Activated naive CD8-positive, alpha-beta T cell (primary cell): ENCODE measurements at regions not wholly inside any gene's neighbourhood (a gene's known extent, or its start where the extent isn't known, plus 50 kb on each side); places are given as distances from the start of the nearest gene placed in this dataset.

Experiments
- H3K27ac Mint-ChIP-seq: one replicate; pipeline ENCODE4 v1.8.0; 2021; ENCODE audit warnings: mixed read lengths
- H3K27me3 Mint-ChIP-seq: one replicate; pipeline ENCODE4 v1.8.0; 2021; ENCODE audit warnings: mixed read lengths
- H3K36me3 Mint-ChIP-seq: one replicate; pipeline ENCODE4 v1.8.0; 2021; ENCODE audit warnings: mixed read lengths
- H3K4me1 Mint-ChIP-seq: one replicate; pipeline ENCODE4 v1.8.0; 2021; ENCODE audit warnings: low read depth, mixed read lengths
- H3K4me3 Mint-ChIP-seq: one replicate; pipeline ENCODE4 v1.8.0; 2021; ENCODE audit warnings: mild to moderate bottlenecking, mixed read lengths
- H3K9me3 Mint-ChIP-seq: one replicate; pipeline ENCODE4 v1.8.0; 2021; ENCODE audit warnings: low read depth, mixed read lengths

DNA sequence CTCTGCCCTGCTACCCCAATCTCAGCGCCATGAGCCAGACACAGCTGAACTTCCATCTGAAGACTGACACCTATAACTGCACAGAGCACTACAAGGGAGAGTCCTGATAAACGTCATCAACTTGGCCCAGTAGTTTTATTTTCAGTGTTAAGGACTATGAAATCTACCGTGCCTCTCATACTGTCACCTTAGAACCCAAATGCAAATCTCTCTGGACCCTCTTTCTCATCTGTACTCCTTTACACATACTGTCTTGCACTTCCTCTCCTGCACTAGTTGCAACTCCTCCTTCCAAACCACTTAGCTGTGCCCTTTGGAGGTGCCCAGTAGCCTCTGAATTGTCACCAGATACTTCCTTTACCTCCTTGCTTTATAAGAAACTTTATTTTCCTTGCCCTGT lies 420.2 kb upstream of the CNKSR2 start:
- Mint-ChIP-seq H3K27me3 (no peaks in the 10 kb centered on the region), H3K36me3 (no peaks in the 10 kb centered on the region), H3K4me3 (no peak overlapping the region), H3K9me3 (no peaks in the 10 kb centered on the region), H3K4me1 (no peaks in the 10 kb centered on the region), H3K27ac (no peak overlapping the region)

DNA sequence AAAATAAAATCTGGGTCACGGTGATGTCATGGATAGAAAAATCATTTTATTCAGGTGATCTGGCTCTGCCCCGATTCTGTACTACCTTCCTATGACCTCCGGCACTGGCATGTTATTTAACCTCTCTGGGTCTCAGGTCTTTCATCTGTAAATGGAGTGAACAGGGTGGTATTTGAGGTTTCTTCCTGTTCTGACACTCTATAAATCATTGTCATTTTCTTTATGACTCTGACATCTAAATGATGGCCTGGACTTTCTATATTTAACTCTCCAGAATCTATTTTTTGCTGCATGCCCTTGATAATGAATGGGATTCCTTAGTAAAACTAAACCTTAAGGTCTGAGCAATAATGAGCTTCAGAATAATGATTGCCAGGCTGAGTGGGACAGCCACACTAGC lies 422.0 kb upstream of the CNKSR2 start:
- Mint-ChIP-seq H3K27me3 (no peaks in the 10 kb centered on the region), H3K36me3 (no peaks in the 10 kb centered on the region), H3K4me3 (no peak overlapping the region), H3K27ac (no peak overlapping the region), H3K9me3 (no peaks in the 10 kb centered on the region), H3K4me1 (peaks cover 2% of the 10 kb centered on the region)

DNA sequence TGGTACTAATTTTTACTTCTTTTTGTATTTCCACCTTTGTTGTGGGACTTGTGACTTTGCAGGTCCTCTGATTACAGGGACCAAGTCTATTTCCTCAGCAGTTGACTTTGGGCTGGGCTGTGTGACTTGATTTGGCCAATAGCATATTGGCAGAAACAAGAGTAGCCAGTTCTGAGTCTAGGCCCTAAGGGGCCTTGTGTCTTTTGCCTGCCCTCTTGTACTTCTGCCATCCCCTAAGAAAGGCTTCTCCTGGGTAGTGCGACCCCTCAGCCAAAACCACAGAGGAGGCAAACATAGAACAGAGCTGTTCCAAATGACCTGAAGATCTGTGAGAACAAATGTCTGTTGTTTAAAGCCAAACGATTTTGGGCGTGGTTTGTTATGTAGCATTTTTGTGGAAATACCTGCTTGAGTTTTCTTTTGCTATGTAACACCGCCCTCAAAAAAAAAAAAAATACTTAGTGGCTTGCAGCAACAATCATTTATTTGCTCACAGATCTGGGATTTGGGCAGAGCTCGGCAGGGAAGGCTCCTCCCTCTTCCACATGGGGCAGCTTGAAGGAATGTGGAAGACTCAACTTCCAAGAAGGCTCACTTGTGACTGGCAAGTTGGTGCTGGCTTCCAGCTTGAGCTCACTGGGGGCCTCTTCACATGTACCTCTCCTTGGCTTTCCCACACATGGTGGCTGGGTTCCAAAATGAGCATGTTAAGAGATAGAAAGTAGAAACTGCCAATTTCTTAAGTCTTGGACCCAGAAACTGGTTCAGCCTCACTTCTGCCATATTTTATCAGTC lies 423.0 kb upstream of the CNKSR2 start:
- H3K4me3 Mint-ChIP-seq: no peak overlapping the region
- H3K27ac Mint-ChIP-seq: no peak overlapping the region
- peaks cover 2% of the 10 kb centered on the region for H3K4me1 Mint-ChIP-seq
- H3K9me3 Mint-ChIP-seq: no peaks in the 10 kb centered on the region
- H3K36me3 Mint-ChIP-seq: no peaks in the 10 kb centered on the region
- no peaks in the 10 kb centered on the region for H3K27me3 Mint-ChIP-seq

DNA sequence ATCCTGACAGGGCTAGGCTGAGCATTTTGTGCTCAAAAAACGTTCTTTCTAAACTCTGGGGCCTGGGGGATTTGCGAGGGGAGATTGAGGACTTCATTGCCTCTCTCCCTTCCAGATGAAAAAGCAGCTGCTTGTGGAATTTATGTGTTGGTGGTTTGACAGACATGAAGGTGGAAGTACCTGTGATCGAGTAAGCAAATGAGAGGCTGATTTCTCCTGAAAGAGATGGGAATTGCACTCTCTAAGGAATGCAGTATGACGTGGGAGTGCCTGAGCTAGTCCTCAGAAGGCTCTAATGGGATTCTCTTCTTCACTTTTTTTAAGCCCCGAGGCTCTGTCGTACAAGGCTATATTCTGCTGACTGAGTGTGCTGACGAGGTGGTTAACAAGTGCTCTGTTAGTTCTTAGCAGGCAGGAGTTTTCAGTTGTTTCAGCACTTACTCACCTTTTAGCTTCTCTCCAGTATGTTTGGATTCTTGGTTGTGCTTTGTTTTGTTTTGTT lies 426.8 kb upstream of the CNKSR2 start:
- Mint-ChIP-seq H3K36me3 (no peaks in the 10 kb centered on the region), H3K9me3 (no peaks in the 10 kb centered on the region), H3K27me3 (peaks cover 2% of the 10 kb centered on the region), H3K27ac (no peak overlapping the region), H3K4me3 (no peak overlapping the region), H3K4me1 (peaks cover 2% of the 10 kb centered on the region)

DNA sequence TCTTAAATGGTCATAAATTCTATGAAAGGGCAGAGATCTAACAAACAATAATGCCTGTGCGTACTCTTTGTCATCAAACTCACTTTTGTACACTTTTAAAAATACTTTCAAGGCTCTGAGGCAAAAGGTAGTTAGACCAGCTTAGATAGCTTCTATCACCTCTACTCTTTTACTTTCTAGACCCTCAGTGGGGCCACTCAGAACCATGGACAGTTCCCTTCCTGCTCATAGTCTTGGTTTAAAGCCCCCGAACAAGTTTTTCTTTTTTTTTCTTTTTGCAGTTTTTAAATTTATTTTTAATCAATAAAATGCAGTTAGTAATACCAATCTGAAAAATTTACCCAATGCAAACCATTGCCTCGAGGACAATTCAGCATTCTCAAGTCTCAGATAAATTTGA lies 460.5 kb upstream of the CNKSR2 start:
- H3K27ac Mint-ChIP-seq: no peak overlapping the region
- peaks cover 3% of the 10 kb centered on the region for H3K9me3 Mint-ChIP-seq
- no peak overlapping the region for H3K4me3 Mint-ChIP-seq
- H3K27me3 Mint-ChIP-seq: peaks cover 1% of the 10 kb centered on the region
- no peaks in the 10 kb centered on the region for H3K36me3 Mint-ChIP-seq
- H3K4me1 Mint-ChIP-seq: no peaks in the 10 kb centered on the region

DNA sequence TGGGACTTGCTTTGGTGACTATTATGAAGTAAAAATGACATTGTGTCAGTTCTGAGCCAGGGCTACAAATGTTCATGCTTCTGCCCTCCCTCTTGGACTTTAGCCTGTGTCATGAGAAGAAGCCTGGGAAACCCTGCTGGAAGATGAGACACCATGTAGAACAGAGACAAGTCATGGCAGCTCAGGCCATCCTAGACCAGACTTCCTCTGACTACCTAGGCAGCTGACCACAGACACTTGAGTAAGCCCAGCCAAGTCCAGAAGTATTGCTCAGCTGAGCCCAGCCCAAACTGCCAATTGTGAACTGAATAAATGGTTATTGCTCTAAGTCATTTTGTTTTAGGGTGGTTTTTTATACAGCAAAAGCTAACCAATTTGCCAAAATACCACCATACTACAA lies 467.6 kb upstream of the CNKSR2 start:
- Mint-ChIP-seq H3K27me3 (peaks cover 3% of the 10 kb centered on the region), H3K9me3 (no peaks in the 10 kb centered on the region), H3K36me3 (no peaks in the 10 kb centered on the region), H3K4me1 (no peaks in the 10 kb centered on the region), H3K4me3 (no peak overlapping the region), H3K27ac (no peak overlapping the region)

DNA sequence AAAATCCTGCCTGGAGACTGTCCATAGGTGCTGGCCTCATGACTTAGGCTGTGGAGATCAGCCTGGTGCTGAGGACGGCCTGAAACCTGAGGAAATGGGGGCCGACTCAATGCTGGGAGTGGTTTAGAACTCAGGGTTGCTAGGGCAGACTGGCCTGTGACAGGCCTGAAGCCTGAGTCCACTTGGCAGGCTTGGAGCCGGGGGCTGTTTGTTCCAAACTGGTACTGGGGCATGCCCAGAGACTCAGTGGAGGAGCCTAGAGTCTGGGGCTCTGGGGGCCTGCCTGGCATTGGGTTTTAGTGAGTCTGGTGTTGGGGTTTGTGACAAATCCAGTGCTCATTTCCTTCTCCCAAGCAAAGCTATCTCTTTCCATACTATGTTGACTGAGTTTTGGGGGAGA lies 489.7 kb upstream of the CNKSR2 start:
- no peaks in the 10 kb centered on the region for H3K27me3 Mint-ChIP-seq
- no peak overlapping the region for H3K27ac Mint-ChIP-seq
- H3K9me3 Mint-ChIP-seq: no peaks in the 10 kb centered on the region
- no peaks in the 10 kb centered on the region for H3K4me1 Mint-ChIP-seq
- no peaks in the 10 kb centered on the region for H3K36me3 Mint-ChIP-seq
- H3K4me3 Mint-ChIP-seq: no peak overlapping the region

DNA sequence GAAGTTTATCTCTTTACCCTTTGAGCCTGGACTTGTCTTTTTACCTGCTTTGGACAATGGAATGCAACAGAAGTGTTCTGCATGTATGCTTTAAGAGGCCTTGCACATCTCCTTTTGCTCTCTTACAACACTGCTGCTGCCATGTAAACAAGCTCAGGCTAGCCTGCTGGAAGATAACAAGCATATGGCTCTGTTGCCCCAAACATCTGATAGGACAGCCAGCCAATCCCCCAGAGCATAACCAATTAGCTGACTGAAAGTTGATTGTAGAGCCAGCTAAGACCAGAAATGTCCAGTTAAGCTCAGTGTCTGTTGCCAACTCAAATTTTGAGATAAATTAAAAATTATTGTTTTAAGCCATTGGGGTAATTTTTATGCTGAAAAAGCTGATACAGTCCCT lies 510.6 kb upstream of the CNKSR2 start:
- Mint-ChIP-seq H3K4me3 (no peak overlapping the region), H3K27me3 (no peaks in the 10 kb centered on the region), H3K27ac (no peak overlapping the region), H3K36me3 (no peaks in the 10 kb centered on the region), H3K9me3 (no peaks in the 10 kb centered on the region), H3K4me1 (no peaks in the 10 kb centered on the region)

DNA sequence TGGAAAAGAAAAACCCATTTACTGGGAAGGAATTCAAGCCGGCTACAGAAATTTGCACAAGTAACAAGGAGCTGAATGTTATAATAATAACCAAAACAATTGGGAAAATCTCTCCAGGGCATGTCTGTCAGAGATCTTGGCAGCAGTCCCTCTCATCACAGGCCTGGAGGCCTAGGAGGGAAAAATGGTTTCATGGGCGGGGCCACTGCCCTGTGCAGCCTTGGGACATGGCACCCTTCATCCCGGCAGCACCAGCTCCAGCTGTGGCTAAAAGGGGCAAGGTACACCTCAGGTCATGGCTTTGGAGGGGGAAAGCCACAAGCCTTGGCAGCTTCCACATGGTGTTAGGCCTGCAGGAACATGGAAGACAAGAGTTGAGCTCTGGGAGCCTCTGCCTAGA lies 513.1 kb upstream of the CNKSR2 start:
- Mint-ChIP-seq H3K4me1 (no peaks in the 10 kb centered on the region), H3K27ac (no peak overlapping the region), H3K36me3 (no peaks in the 10 kb centered on the region), H3K27me3 (no peaks in the 10 kb centered on the region), H3K4me3 (no peak overlapping the region), H3K9me3 (no peaks in the 10 kb centered on the region)

DNA sequence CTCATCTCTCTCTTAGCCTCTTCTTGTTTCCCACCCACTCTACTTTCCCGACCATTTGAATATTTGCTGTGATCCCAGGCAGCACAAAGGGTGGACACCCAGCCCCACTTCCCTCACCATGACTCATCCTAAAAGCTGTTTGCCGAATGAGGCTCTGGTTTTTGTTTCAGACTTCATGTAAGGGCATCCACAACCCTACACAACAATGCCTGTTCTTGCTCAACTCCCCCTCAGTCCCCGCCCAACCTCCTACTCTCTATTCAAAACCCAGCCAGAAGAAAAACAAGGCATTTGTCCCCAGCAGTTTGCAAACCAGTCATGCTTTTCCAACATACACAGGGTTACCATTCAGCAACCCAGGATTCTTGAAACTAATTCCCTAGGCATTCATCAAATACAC lies 516.5 kb upstream of the CNKSR2 start:
- Mint-ChIP-seq H3K27ac (no peak overlapping the region), H3K9me3 (no peaks in the 10 kb centered on the region), H3K36me3 (no peaks in the 10 kb centered on the region), H3K4me3 (no peak overlapping the region), H3K4me1 (no peaks in the 10 kb centered on the region), H3K27me3 (no peaks in the 10 kb centered on the region)

DNA sequence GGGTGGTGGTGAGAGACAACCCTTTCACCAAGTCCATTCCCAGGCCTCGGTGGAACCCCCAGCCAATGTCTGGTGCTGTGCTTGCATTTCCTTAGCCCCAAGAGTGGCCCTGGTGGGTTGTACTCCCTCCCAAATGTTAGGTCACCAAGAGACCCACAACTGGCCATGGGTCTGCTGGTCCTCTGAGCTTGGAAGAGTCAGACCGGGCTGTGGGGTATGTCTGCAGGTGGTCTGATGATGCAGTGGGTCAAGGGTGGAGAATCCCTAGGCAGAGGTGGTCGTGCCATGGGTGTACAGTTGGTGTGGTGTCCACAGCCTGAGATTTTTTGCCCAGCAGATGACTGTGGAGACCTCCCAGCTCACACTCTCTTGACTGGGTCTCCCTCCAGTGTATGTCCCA lies 535.7 kb upstream of the CNKSR2 start:
- peaks cover 2% of the 10 kb centered on the region for H3K27me3 Mint-ChIP-seq
- H3K36me3 Mint-ChIP-seq: no peaks in the 10 kb centered on the region
- H3K4me1 Mint-ChIP-seq: no peaks in the 10 kb centered on the region
- no peak overlapping the region for H3K27ac Mint-ChIP-seq
- no peaks in the 10 kb centered on the region for H3K9me3 Mint-ChIP-seq
- H3K4me3 Mint-ChIP-seq: no peak overlapping the region

DNA sequence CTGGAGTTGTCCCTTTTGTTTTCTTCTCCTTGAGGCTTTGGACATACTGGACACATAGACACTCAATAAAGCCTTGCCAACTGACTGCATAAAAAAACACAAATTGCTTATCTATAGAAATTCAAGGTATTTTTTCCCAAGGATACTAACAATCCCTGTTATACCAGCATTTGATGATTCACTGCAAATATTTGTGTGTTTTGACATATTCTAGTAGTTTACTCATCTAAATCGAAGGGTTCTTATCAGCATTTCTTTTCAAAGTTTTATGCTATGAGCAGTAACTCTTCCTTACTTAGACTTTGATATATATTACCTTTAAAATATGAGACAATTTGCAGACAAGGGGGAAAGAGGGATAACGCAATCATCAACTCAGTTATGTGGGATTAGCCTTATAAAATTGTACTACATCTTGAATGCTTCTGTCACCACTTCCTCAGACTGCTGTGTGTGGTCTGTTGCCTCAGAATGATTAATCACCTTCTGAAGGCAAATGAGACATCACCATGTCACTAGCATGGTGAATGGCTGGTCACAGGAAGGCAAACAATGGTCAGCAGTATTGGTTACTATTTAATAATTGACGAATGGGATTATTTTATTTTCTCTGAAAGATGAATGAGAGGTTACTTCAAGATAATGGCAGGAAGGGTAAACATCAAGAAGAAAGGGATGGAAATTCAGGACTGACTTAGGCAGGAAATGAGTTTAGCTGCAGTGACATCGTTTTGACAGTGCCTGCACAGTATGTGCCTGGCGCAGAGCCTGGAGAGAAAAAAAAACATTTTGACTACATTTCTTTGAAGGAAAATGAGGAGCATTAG lies 544.3 kb upstream of the CNKSR2 start:
- Mint-ChIP-seq H3K27me3 (no peaks in the 10 kb centered on the region), H3K36me3 (no peaks in the 10 kb centered on the region), H3K4me3 (no peak overlapping the region), H3K9me3 (no peaks in the 10 kb centered on the region), H3K27ac (no peak overlapping the region), H3K4me1 (no peaks in the 10 kb centered on the region)

DNA sequence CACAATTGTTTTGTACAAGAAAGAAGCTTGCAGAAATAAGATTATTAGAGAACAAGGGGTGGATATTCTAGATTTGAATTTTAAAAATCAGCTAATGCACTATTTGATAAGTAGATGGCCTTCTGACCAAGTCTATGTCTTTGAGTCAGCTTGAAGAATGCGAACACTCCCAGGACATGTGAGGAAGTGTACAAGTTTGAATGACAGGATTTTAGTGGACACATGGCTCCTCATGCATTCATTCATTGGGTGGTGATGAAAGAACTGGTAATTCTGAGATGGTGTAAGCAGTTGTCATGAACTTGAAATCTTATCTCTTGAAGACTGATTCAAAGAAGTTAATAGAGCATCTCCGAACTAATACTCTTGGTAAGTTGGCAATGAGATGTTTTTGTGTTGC lies 548.2 kb upstream of the CNKSR2 start:
- no peaks in the 10 kb centered on the region for H3K9me3 Mint-ChIP-seq
- no peaks in the 10 kb centered on the region for H3K27me3 Mint-ChIP-seq
- H3K4me3 Mint-ChIP-seq: no peak overlapping the region
- H3K36me3 Mint-ChIP-seq: no peaks in the 10 kb centered on the region
- H3K4me1 Mint-ChIP-seq: no peaks in the 10 kb centered on the region
- H3K27ac Mint-ChIP-seq: no peak overlapping the region

DNA sequence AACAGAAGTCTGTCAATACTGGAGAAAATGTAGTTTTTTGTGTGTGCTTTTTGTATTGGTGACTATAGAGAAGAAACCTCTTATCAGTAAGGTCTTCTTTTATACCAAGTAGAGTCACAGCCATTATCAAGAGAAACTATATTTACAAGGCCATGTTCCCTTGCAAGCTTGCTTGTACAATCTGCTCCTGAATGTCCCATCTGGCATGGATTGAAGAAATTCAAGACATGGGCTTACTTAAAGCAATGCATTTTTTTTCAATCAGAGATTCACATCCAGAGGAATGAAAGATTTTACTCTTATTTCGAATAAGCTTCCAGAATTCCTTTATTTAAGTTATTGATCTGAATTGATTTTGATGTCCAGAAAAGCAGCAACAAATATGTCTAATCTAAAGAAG lies 537.3 kb upstream of the RPS6KA3 start:
- Mint-ChIP-seq H3K4me3 (no peak overlapping the region), H3K27me3 (no peaks in the 10 kb centered on the region), H3K27ac (no peak overlapping the region), H3K9me3 (no peaks in the 10 kb centered on the region), H3K4me1 (no peaks in the 10 kb centered on the region), H3K36me3 (no peaks in the 10 kb centered on the region)

DNA sequence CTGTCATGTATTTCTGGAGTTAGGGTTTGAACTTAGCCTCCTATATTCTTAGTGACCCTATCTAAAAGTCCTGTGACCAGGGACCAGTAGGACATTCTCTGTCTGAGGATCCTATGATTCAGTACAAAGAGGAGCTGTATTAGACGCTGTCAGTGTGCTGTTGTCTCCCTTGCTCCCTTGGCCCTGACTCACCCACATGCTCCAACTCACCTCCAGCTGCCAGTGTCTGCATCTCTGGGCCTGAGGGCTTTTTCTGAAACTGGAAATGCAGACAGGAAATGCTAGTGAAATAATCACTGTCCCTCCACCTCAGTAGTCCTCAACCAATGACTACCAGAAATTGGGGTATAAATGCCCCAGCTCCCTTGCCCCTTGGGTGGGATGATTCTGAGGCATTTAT lies 535.3 kb upstream of the RPS6KA3 start:
- Mint-ChIP-seq H3K36me3 (no peaks in the 10 kb centered on the region), H3K4me3 (no peak overlapping the region), H3K27ac (no peak overlapping the region), H3K27me3 (no peaks in the 10 kb centered on the region), H3K4me1 (no peaks in the 10 kb centered on the region), H3K9me3 (no peaks in the 10 kb centered on the region)
